Smooth muscle cell of the brain vasculature (primary cell): ENCODE measurements at regions not wholly inside any gene's neighbourhood (a gene's known extent, or its start where the extent isn't known, plus 50 kb on each side); places are given as distances from the start of the nearest gene placed in this dataset.

Source experiments
- DNase-seq: peaks from one replicate; pipeline ENCODE4 v3.0.0-alpha.2; 2012; ENCODE audit warnings: low read depth, low spot score

GRCh38 chr15:29611057-29611456 is 211.2 kb downstream of the TJP1 start:
- no peak for DNase-seq

- no peak for DNase-seq
Observed at GRCh38 chr15:29601811-29602210, 220.5 kb downstream of the TJP1 start.

- no peak for DNase-seq
Observed at GRCh38 chr15:29600262-29600661, 222.0 kb downstream of the TJP1 start.

GRCh38 chr15:29596266-29596665 is 226.0 kb downstream of the TJP1 start:
- DNase-seq = no peak

GRCh38 chr15:29593629-29594028 is 228.6 kb downstream of the TJP1 start:
- no peak for DNase-seq

GRCh38 chr15:29593111-29593510 is 229.2 kb downstream of the TJP1 start:
- DNase-seq = no peak

GRCh38 chr15:29590701-29591100 is 231.6 kb downstream of the TJP1 start:
- no peak for DNase-seq

GRCh38 chr15:29589975-29590374 is 232.3 kb downstream of the TJP1 start:
- no peak for DNase-seq

- no peak for DNase-seq
Observed at GRCh38 chr15:29589416-29589815, 232.9 kb downstream of the TJP1 start.

- no peak for DNase-seq
Observed at GRCh38 chr15:29573197-29573838, 248.9 kb downstream of the TJP1 start.

GRCh38 chr15:29571792-29572431 is 250.4 kb downstream of the TJP1 start:
- no peak for DNase-seq

- DNase-seq = no peak
Observed at GRCh38 chr15:29570948-29571791, 251.1 kb downstream of the TJP1 start.

GRCh38 chr15:29570121-29570947 is 251.9 kb downstream of the TJP1 start:
- no peak for DNase-seq

- no peak for DNase-seq
Observed at GRCh38 chr15:29569533-29570092, 252.7 kb downstream of the TJP1 start.

- DNase-seq = no peak
Observed at GRCh38 chr15:29568840-29569532, 253.3 kb downstream of the TJP1 start.

- no peak for DNase-seq
Observed at GRCh38 chr15:29567336-29567735, 254.9 kb downstream of the TJP1 start.

- DNase-seq = no peak
Observed at GRCh38 chr15:29566914-29567313, 255.4 kb downstream of the TJP1 start.

- DNase-seq = no peak
Observed at GRCh38 chr15:29563112-29563511, 259.2 kb downstream of the TJP1 start.

- no peak for DNase-seq
Observed at GRCh38 chr15:29560896-29561295, 261.4 kb downstream of the TJP1 start.

- DNase-seq = no peak
Observed at GRCh38 chr15:29558261-29558660, 264.0 kb downstream of the TJP1 start.

- no peak for DNase-seq
Observed at GRCh38 chr15:29557171-29557570, 265.1 kb downstream of the TJP1 start.
